ENCODE measurements at regions not wholly inside any gene's neighbourhood (a gene's known extent, or its start where the extent isn't known, plus 50 kb on each side); places are given as distances from the start of the nearest gene placed in this dataset.
"Not testable (repeated sequence)": the region's sequence is repeated elsewhere in the genome, so short reads cannot be mapped to it uniquely, and the experiment has no call there.

GRCh38 chr15:92827991-92828390 lies 72.1 kb upstream of the CHD2 start:
- TF ChIP-seq SUZ12 (IDR thresholded peaks at IDR 0.05); FOXA1 (IDR thresholded peaks at IDR 0.05); HDGF (IDR thresholded peaks at IDR 0.05; ENCODE audit: borderline replicate concordance): not testable (repeated sequence)
